ENCODE measurements at regions not wholly inside any gene's neighbourhood (a gene's known extent, or its start where the extent isn't known, plus 50 kb on each side); places are given as distances from the start of the nearest gene placed in this dataset.

GRCh38 chr15:62218841-62219240 lies 53.8 kb upstream of the C2CD4B start:
- no peaks in the 10 kb centered on the region for H3K36me3 ChIP-seq (ENCODE audit: insufficient read depth, low read depth, low read length)
- no peak overlapping the region for H3K4me3 ChIP-seq (ENCODE audit: low read length)
- no peaks in the 10 kb centered on the region for H3K4me1 ChIP-seq (ENCODE audit: insufficient read depth, low read length)
- H3K27ac ChIP-seq (ENCODE audit: low read length), result no peak overlapping the region
- H3K9me3 ChIP-seq (ENCODE audit: insufficient read depth, low read depth, low read length), result peaks cover 44% of the 10 kb centered on the region
- no peaks in the 10 kb centered on the region for H3K27me3 ChIP-seq (ENCODE audit: insufficient read depth, low read length)
- no peak overlapping the region for H3K9ac ChIP-seq (ENCODE audit: low read depth, low read length)

- no peak overlapping the region for H3K27ac ChIP-seq (ENCODE audit: low read length)
- H3K4me1 ChIP-seq (ENCODE audit: insufficient read depth, low read length), result no peaks in the 10 kb centered on the region
- no peak overlapping the region for H3K4me3 ChIP-seq (ENCODE audit: low read length)
- H3K36me3 ChIP-seq (ENCODE audit: insufficient read depth, low read depth, low read length), result no peaks in the 10 kb centered on the region
- peaks cover 39% of the 10 kb centered on the region for H3K9me3 ChIP-seq (ENCODE audit: insufficient read depth, low read depth, low read length)
- H3K9ac ChIP-seq (ENCODE audit: low read depth, low read length), result no peak overlapping the region
- H3K27me3 ChIP-seq (ENCODE audit: insufficient read depth, low read length), result no peaks in the 10 kb centered on the region
Measured at GRCh38 chr15:62219799-62220198, 54.7 kb upstream of the C2CD4B start.

GRCh38 chr15:62223020-62223419 lies 57.9 kb upstream of the C2CD4B start:
- H3K4me1 ChIP-seq (ENCODE audit: insufficient read depth, low read length), result no peaks in the 10 kb centered on the region
- H3K27me3 ChIP-seq (ENCODE audit: insufficient read depth, low read length), result no peaks in the 10 kb centered on the region
- no peak overlapping the region for H3K9ac ChIP-seq (ENCODE audit: low read depth, low read length)
- no peak overlapping the region for H3K27ac ChIP-seq (ENCODE audit: low read length)
- no peaks in the 10 kb centered on the region for H3K36me3 ChIP-seq (ENCODE audit: insufficient read depth, low read depth, low read length)
- no peak overlapping the region for H3K4me3 ChIP-seq (ENCODE audit: low read length)
- peaks cover 7% of the 10 kb centered on the region; the same call in 1 of the 2 replicates for H3K9me3 ChIP-seq (ENCODE audit: insufficient read depth, low read depth, low read length)

- H3K27me3 ChIP-seq (ENCODE audit: insufficient read depth, low read length), result no peaks in the 10 kb centered on the region
- no peak overlapping the region for H3K9ac ChIP-seq (ENCODE audit: low read depth, low read length)
- no peak overlapping the region for H3K27ac ChIP-seq (ENCODE audit: low read length)
- no peak overlapping the region for H3K4me3 ChIP-seq (ENCODE audit: low read length)
- no peaks in the 10 kb centered on the region for H3K9me3 ChIP-seq (ENCODE audit: insufficient read depth, low read depth, low read length)
- no peaks in the 10 kb centered on the region for H3K4me1 ChIP-seq (ENCODE audit: insufficient read depth, low read length)
- no peaks in the 10 kb centered on the region for H3K36me3 ChIP-seq (ENCODE audit: insufficient read depth, low read depth, low read length)
Measured at GRCh38 chr15:62228604-62229003, 63.5 kb upstream of the C2CD4B start.

GRCh38 chr15:62231856-62232255 lies 66.8 kb upstream of the C2CD4B start:
- no peak overlapping the region for H3K4me3 ChIP-seq (ENCODE audit: low read length)
- H3K9me3 ChIP-seq (ENCODE audit: insufficient read depth, low read depth, low read length), result no peaks in the 10 kb centered on the region
- no peaks in the 10 kb centered on the region for H3K4me1 ChIP-seq (ENCODE audit: insufficient read depth, low read length)
- no peak overlapping the region for H3K27ac ChIP-seq (ENCODE audit: low read length)
- H3K36me3 ChIP-seq (ENCODE audit: insufficient read depth, low read depth, low read length), result no peaks in the 10 kb centered on the region
- no peak overlapping the region for H3K9ac ChIP-seq (ENCODE audit: low read depth, low read length)
- H3K27me3 ChIP-seq (ENCODE audit: insufficient read depth, low read length), result no peaks in the 10 kb centered on the region

GRCh38 chr15:62240121-62241096 lies 75.3 kb upstream of the C2CD4B start:
- H3K4me3 ChIP-seq (ENCODE audit: low read length), result no peak overlapping the region
- no peak overlapping the region for H3K27ac ChIP-seq (ENCODE audit: low read length)
- H3K36me3 ChIP-seq (ENCODE audit: insufficient read depth, low read depth, low read length), result no peaks in the 10 kb centered on the region
- H3K9ac ChIP-seq (ENCODE audit: low read depth, low read length), result no peak overlapping the region
- H3K27me3 ChIP-seq (ENCODE audit: insufficient read depth, low read length), result no peaks in the 10 kb centered on the region
- no peaks in the 10 kb centered on the region for H3K4me1 ChIP-seq (ENCODE audit: insufficient read depth, low read length)
- H3K9me3 ChIP-seq (ENCODE audit: insufficient read depth, low read depth, low read length), result no peaks in the 10 kb centered on the region

- Histone ChIP-seq H3K4me3 (ENCODE audit: low read length) (no peak overlapping the region), H3K27me3 (ENCODE audit: insufficient read depth, low read length) (no peaks in the 10 kb centered on the region), H3K27ac (ENCODE audit: low read length) (no peak overlapping the region), H3K36me3 (ENCODE audit: insufficient read depth, low read depth, low read length) (no peaks in the 10 kb centered on the region), H3K9ac (ENCODE audit: low read depth, low read length) (no peak overlapping the region), H3K9me3 (ENCODE audit: insufficient read depth, low read depth, low read length) (no peaks in the 10 kb centered on the region), H3K4me1 (ENCODE audit: insufficient read depth, low read length) (no peaks in the 10 kb centered on the region)
Measured at GRCh38 chr15:62241135-62241770, 76.2 kb upstream of the C2CD4B start.

GRCh38 chr15:62242999-62243398 lies 77.9 kb upstream of the C2CD4B start:
- Histone ChIP-seq H3K36me3 (ENCODE audit: insufficient read depth, low read depth, low read length) (no peaks in the 10 kb centered on the region), H3K9ac (ENCODE audit: low read depth, low read length) (no peak overlapping the region), H3K27ac (ENCODE audit: low read length) (no peak overlapping the region), H3K9me3 (ENCODE audit: insufficient read depth, low read depth, low read length) (no peaks in the 10 kb centered on the region), H3K4me3 (ENCODE audit: low read length) (no peak overlapping the region), H3K4me1 (ENCODE audit: insufficient read depth, low read length) (no peaks in the 10 kb centered on the region), H3K27me3 (ENCODE audit: insufficient read depth, low read length) (no peaks in the 10 kb centered on the region)

- H3K4me3 ChIP-seq (ENCODE audit: low read length), result no peak overlapping the region
- no peak overlapping the region for H3K27ac ChIP-seq (ENCODE audit: low read length)
- no peaks in the 10 kb centered on the region for H3K9me3 ChIP-seq (ENCODE audit: insufficient read depth, low read depth, low read length)
- H3K4me1 ChIP-seq (ENCODE audit: insufficient read depth, low read length), result no peaks in the 10 kb centered on the region
- H3K36me3 ChIP-seq (ENCODE audit: insufficient read depth, low read depth, low read length), result no peaks in the 10 kb centered on the region
- no peaks in the 10 kb centered on the region for H3K27me3 ChIP-seq (ENCODE audit: insufficient read depth, low read length)
- H3K9ac ChIP-seq (ENCODE audit: low read depth, low read length), result no peak overlapping the region
Measured at GRCh38 chr15:62244762-62245161, 79.7 kb upstream of the C2CD4B start.

- no peak overlapping the region for H3K4me3 ChIP-seq (ENCODE audit: low read length)
- no peaks in the 10 kb centered on the region for H3K36me3 ChIP-seq (ENCODE audit: insufficient read depth, low read depth, low read length)
- no peaks in the 10 kb centered on the region for H3K9me3 ChIP-seq (ENCODE audit: insufficient read depth, low read depth, low read length)
- no peak overlapping the region; the same call in 1 of the 2 replicates for H3K9ac ChIP-seq (ENCODE audit: low read depth, low read length)
- H3K4me1 ChIP-seq (ENCODE audit: insufficient read depth, low read length), result no peaks in the 10 kb centered on the region
- H3K27me3 ChIP-seq (ENCODE audit: insufficient read depth, low read length), result no peaks in the 10 kb centered on the region
- no peak overlapping the region for H3K27ac ChIP-seq (ENCODE audit: low read length)
Measured at GRCh38 chr15:62248277-62248984, 83.3 kb upstream of the C2CD4B start.

- Histone ChIP-seq H3K9ac (ENCODE audit: low read depth, low read length) (no peak overlapping the region), H3K27ac (ENCODE audit: low read length) (no peak overlapping the region)
Measured at GRCh38 chr15:62249501-62249900, 84.4 kb upstream of the C2CD4B start.

More at GRCh38 chr15:62249501-62249900, 84.4 kb upstream of the C2CD4B start:
- no peaks in the 10 kb centered on the region for H3K27me3 ChIP-seq (ENCODE audit: insufficient read depth, low read length)
- no peaks in the 10 kb centered on the region for H3K4me1 ChIP-seq (ENCODE audit: insufficient read depth, low read length)
- no peaks in the 10 kb centered on the region for H3K36me3 ChIP-seq (ENCODE audit: insufficient read depth, low read depth, low read length)
- no peak overlapping the region for H3K4me3 ChIP-seq (ENCODE audit: low read length)
- H3K9me3 ChIP-seq (ENCODE audit: insufficient read depth, low read depth, low read length), result no peaks in the 10 kb centered on the region

Measured in iPS-20b (cell line).